GM12878 (cell line): ENCODE measurements at regions not wholly inside any gene's neighbourhood (a gene's known extent, or its start where the extent isn't known, plus 50 kb on each side); places are given as distances from the start of the nearest gene placed in this dataset.
A peak's percentile ranks its signal among the peaks of the same experiment; 100 is the strongest.

ENCODE experiments used
- BHLHE40 ChIP-seq, 2 experiments: fragments of 450-650 bp in 1 of 2; IDR thresholded peaks; 2 replicates each; pipeline ENCODE4 v1.6.1; 2011 to 2017; ENCODE audit warnings: low read depth in 2 of 2, borderline replicate concordance in 1 of 2, improper control_type of control experiment in 1 of 2, low read length in 1 of 2, mild to moderate bottlenecking in 1 of 2
- CBX3 ChIP-seq: fragments of 200-600 bp; sonication (generic); IDR thresholded peaks from 2 replicates; pipeline ENCODE4 v1.6.1; 2016; ENCODE audit warnings: low read depth, borderline replicate concordance
- GABPA ChIP-seq: IDR thresholded peaks from 2 replicates; pipeline ENCODE4 v1.6.1; 2014; ENCODE audit warnings: antibody characterized with exemption, low read depth, mild to moderate bottlenecking, inconsistent platforms
- MEF2B ChIP-seq: fragments of 450-650 bp; IDR thresholded peaks from 2 replicates; pipeline ENCODE4 v1.6.1; 2018; ENCODE audit warnings: mild to moderate bottlenecking, moderate library complexity; ENCODE audit not compliant: partially characterized antibody, poor library complexity, severe bottlenecking
- SP1 ChIP-seq: IDR thresholded peaks from one replicate; pipeline ENCODE4 v1.6.1; 2011; ENCODE audit warnings: low read depth, low read length
- ZNF384 ChIP-seq: IDR thresholded peaks from 2 replicates; pipeline ENCODE4 v1.6.1; 2012; ENCODE audit warnings: low read depth, mild to moderate bottlenecking, low read length, improper control_type of control experiment, borderline replicate concordance
- TF ChIP-seq, protein P1 (sequence below): IDR thresholded peaks from 2 replicates; pipeline ENCODE4 v1.6.1; 2012; ENCODE audit warnings: improper control_type of control experiment, low read depth, low read length; ENCODE audit not compliant: insufficient replicate concordance
- TF ChIP-seq, protein P2 (sequence below): fragments of 450-650 bp; IDR thresholded peaks from 2 replicates; pipeline ENCODE4 v1.6.1; 2017; ENCODE audit warnings: low read depth, mild to moderate bottlenecking, moderate library complexity
- TF ChIP-seq, protein P3 (sequence below): fragments of 450-650 bp; IDR thresholded peaks from 2 replicates; pipeline ENCODE4 v1.6.1; 2017; ENCODE audit warnings: borderline replicate concordance
- TF ChIP-seq, protein P4 (sequence below): IDR thresholded peaks from 2 replicates; pipeline ENCODE4 v1.6.1; 2011; ENCODE audit warnings: low read depth, mild to moderate bottlenecking, low read length, moderate library complexity, borderline replicate concordance; ENCODE audit errors: extremely low read depth
- TF ChIP-seq, protein P5 (sequence below): fragments of 450-650 bp; conservative IDR thresholded peaks from 2 replicates; pipeline ENCODE4 v1.6.1; 2017; ENCODE audit warnings: mild to moderate bottlenecking, moderate library complexity
- TF ChIP-seq, protein P6 (sequence below): fragments of 450-650 bp; IDR thresholded peaks from 2 replicates; pipeline ENCODE4 v1.6.1; 2017; ENCODE audit warnings: mild to moderate bottlenecking
- TF ChIP-seq, protein P7 (sequence below): fragments of 450-650 bp; IDR thresholded peaks from 2 replicates; pipeline ENCODE4 v1.6.1; 2016; ENCODE audit warnings: mild to moderate bottlenecking

DNA sequence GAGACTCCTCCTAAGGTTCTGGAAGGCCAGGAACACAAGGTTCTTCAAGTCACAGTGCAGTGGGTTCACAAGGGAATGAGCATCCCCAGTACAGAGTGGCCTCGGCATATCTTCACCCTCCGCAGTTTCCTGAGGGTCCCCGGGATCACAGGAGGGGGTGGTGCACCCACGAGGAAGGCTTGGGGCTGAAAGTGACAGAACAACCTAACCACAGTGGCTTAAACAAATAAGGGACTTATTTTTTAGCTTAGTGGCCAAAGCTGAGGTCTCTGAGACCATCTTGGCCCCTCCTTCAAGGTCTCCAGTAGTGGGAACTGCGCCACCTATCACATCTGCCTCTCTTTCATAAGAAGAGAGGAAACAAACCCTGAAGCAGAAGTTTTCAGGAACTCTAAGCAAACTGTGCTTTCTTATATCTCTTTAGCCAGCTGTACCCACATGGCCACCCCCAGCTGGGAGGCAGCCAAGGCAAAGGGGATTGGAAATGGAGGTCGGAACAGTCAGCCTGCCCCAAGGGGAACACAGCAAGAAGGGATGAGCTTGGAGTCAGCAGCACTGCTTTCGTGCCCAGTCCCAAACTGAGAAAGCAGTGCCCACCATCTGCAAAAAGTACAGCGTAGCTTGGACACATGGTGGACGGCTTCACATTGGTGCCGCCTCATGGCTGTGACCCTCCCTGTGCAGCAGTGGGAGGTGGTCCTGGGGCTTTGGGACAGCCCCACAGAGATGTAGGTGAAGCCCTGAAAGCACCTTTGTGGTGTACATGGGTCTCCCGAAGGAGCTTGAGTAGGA lies 260.0 kb upstream of the ID2 start (continued):
- TF ChIP-seq, protein P1, sequence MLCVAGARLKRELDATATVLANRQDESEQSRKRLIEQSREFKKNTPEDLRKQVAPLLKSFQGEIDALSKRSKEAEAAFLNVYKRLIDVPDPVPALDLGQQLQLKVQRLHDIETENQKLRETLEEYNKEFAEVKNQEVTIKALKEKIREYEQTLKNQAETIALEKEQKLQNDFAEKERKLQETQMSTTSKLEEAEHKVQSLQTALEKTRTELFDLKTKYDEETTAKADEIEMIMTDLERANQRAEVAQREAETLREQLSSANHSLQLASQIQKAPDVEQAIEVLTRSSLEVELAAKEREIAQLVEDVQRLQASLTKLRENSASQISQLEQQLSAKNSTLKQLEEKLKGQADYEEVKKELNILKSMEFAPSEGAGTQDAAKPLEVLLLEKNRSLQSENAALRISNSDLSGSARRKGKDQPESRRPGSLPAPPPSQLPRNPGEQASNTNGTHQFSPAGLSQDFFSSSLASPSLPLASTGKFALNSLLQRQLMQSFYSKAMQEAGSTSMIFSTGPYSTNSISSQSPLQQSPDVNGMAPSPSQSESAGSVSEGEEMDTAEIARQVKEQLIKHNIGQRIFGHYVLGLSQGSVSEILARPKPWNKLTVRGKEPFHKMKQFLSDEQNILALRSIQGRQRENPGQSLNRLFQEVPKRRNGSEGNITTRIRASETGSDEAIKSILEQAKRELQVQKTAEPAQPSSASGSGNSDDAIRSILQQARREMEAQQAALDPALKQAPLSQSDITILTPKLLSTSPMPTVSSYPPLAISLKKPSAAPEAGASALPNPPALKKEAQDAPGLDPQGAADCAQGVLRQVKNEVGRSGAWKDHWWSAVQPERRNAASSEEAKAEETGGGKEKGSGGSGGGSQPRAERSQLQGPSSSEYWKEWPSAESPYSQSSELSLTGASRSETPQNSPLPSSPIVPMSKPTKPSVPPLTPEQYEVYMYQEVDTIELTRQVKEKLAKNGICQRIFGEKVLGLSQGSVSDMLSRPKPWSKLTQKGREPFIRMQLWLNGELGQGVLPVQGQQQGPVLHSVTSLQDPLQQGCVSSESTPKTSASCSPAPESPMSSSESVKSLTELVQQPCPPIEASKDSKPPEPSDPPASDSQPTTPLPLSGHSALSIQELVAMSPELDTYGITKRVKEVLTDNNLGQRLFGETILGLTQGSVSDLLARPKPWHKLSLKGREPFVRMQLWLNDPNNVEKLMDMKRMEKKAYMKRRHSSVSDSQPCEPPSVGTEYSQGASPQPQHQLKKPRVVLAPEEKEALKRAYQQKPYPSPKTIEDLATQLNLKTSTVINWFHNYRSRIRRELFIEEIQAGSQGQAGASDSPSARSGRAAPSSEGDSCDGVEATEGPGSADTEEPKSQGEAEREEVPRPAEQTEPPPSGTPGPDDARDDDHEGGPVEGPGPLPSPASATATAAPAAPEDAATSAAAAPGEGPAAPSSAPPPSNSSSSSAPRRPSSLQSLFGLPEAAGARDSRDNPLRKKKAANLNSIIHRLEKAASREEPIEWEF, result no peak
- TF ChIP-seq, protein P2, sequence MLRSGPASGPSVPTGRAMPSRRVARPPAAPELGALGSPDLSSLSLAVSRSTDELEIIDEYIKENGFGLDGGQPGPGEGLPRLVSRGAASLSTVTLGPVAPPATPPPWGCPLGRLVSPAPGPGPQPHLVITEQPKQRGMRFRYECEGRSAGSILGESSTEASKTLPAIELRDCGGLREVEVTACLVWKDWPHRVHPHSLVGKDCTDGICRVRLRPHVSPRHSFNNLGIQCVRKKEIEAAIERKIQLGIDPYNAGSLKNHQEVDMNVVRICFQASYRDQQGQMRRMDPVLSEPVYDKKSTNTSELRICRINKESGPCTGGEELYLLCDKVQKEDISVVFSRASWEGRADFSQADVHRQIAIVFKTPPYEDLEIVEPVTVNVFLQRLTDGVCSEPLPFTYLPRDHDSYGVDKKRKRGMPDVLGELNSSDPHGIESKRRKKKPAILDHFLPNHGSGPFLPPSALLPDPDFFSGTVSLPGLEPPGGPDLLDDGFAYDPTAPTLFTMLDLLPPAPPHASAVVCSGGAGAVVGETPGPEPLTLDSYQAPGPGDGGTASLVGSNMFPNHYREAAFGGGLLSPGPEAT, result peak; percentile 87
- TF ChIP-seq, protein P3, sequence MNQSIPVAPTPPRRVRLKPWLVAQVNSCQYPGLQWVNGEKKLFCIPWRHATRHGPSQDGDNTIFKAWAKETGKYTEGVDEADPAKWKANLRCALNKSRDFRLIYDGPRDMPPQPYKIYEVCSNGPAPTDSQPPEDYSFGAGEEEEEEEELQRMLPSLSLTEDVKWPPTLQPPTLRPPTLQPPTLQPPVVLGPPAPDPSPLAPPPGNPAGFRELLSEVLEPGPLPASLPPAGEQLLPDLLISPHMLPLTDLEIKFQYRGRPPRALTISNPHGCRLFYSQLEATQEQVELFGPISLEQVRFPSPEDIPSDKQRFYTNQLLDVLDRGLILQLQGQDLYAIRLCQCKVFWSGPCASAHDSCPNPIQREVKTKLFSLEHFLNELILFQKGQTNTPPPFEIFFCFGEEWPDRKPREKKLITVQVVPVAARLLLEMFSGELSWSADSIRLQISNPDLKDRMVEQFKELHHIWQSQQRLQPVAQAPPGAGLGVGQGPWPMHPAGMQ, result no peak
- TF ChIP-seq SP1 (peak; percentile 44), GABPA (no peak), ZNF384 (no peak), MEF2B (peak; percentile 58), BHLHE40 (IDR thresholded peaks at IDR 0.05; ENCODE audit: borderline replicate concordance in 1 of 2, low read depth in 2 of 2, low read length in 1 of 2) (peak; percentile 40 to 46; a peak in 2 of 4 replicates), CBX3 (no peak)
- TF ChIP-seq, protein P4, sequence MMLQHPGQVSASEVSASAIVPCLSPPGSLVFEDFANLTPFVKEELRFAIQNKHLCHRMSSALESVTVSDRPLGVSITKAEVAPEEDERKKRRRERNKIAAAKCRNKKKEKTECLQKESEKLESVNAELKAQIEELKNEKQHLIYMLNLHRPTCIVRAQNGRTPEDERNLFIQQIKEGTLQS, result no peak
- TF ChIP-seq, protein P5, sequence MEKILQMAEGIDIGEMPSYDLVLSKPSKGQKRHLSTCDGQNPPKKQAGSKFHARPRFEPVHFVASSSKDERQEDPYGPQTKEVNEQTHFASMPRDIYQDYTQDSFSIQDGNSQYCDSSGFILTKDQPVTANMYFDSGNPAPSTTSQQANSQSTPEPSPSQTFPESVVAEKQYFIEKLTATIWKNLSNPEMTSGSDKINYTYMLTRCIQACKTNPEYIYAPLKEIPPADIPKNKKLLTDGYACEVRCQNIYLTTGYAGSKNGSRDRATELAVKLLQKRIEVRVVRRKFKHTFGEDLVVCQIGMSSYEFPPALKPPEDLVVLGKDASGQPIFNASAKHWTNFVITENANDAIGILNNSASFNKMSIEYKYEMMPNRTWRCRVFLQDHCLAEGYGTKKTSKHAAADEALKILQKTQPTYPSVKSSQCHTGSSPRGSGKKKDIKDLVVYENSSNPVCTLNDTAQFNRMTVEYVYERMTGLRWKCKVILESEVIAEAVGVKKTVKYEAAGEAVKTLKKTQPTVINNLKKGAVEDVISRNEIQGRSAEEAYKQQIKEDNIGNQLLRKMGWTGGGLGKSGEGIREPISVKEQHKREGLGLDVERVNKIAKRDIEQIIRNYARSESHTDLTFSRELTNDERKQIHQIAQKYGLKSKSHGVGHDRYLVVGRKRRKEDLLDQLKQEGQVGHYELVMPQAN, result no peak
- TF ChIP-seq, protein P6, sequence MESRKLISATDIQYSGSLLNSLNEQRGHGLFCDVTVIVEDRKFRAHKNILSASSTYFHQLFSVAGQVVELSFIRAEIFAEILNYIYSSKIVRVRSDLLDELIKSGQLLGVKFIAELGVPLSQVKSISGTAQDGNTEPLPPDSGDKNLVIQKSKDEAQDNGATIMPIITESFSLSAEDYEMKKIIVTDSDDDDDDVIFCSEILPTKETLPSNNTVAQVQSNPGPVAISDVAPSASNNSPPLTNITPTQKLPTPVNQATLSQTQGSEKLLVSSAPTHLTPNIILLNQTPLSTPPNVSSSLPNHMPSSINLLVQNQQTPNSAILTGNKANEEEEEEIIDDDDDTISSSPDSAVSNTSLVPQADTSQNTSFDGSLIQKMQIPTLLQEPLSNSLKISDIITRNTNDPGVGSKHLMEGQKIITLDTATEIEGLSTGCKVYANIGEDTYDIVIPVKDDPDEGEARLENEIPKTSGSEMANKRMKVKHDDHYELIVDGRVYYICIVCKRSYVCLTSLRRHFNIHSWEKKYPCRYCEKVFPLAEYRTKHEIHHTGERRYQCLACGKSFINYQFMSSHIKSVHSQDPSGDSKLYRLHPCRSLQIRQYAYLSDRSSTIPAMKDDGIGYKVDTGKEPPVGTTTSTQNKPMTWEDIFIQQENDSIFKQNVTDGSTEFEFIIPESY, result no peak
- TF ChIP-seq, protein P7, sequence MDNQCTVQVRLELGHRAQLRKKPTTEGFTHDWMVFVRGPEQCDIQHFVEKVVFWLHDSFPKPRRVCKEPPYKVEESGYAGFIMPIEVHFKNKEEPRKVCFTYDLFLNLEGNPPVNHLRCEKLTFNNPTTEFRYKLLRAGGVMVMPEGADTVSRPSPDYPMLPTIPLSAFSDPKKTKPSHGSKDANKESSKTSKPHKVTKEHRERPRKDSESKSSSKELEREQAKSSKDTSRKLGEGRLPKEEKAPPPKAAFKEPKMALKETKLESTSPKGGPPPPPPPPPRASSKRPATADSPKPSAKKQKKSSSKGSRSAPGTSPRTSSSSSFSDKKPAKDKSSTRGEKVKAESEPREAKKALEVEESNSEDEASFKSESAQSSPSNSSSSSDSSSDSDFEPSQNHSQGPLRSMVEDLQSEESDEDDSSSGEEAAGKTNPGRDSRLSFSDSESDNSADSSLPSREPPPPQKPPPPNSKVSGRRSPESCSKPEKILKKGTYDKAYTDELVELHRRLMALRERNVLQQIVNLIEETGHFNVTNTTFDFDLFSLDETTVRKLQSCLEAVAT, result peak; percentile 73; the same call in 1 of the 2 replicates
